GM21619 (cell line): ENCODE measurements at regions not wholly inside any gene's neighbourhood (a gene's known extent, or its start where the extent isn't known, plus 50 kb on each side); places are given as distances from the start of the nearest gene placed in this dataset.
"Not testable (repeated sequence)": the region's sequence is repeated elsewhere in the genome, so short reads cannot be mapped to it uniquely, and the experiment has no call there.

Experiments used
- ATAC-seq: cut with Tn5 transposase; IDR thresholded peaks from one replicate; pipeline ENCODE4 v1.9.1; 2021; ENCODE audit not compliant: unreplicated experiment

- ATAC-seq = no peak
Observed at GRCh38 chr13:78540058-78540457, 63.3 kb downstream of the POU4F1 start.

GRCh38 chr13:78526044-78526443, 77.3 kb downstream of the POU4F1 start:
- not testable (repeated sequence) for ATAC-seq

- ATAC-seq = no peak
Observed at GRCh38 chr13:78524936-78525335, 78.4 kb downstream of the POU4F1 start.

GRCh38 chr13:78521091-78521490, 82.3 kb downstream of the POU4F1 start:
- no peak for ATAC-seq

- ATAC-seq = no peak
Observed at GRCh38 chr13:78520425-78520824, 82.9 kb downstream of the POU4F1 start.

- not testable (repeated sequence) for ATAC-seq
Observed at GRCh38 chr13:78518482-78518881, 84.9 kb downstream of the POU4F1 start.

GRCh38 chr13:78499802-78500201, 103.5 kb downstream of the POU4F1 start:
- no peak for ATAC-seq

GRCh38 chr13:78497702-78498355, 105.5 kb downstream of the POU4F1 start:
- ATAC-seq = no peak

- no peak for ATAC-seq
Observed at GRCh38 chr13:78491978-78492377, 111.4 kb downstream of the POU4F1 start.

- ATAC-seq = not testable (repeated sequence)
Observed at GRCh38 chr13:78490225-78490624, 113.1 kb downstream of the POU4F1 start.

GRCh38 chr13:78487707-78488106, 115.6 kb downstream of the POU4F1 start:
- no peak for ATAC-seq

GRCh38 chr13:78485803-78486202, 117.5 kb downstream of the POU4F1 start:
- no peak for ATAC-seq

GRCh38 chr13:78478183-78478582, 125.2 kb downstream of the POU4F1 start:
- no peak for ATAC-seq

- no peak for ATAC-seq
Observed at GRCh38 chr13:78476910-78477309, 126.4 kb downstream of the POU4F1 start.

- ATAC-seq = no peak
Observed at GRCh38 chr13:78468621-78469020, 134.7 kb downstream of the POU4F1 start.

GRCh38 chr13:78465250-78465649, 138.1 kb downstream of the POU4F1 start:
- no peak for ATAC-seq

GRCh38 chr13:78460176-78460575, 143.2 kb downstream of the POU4F1 start:
- no peak for ATAC-seq

GRCh38 chr13:78443839-78444238, 159.5 kb downstream of the POU4F1 start:
- no peak for ATAC-seq

- no peak for ATAC-seq
Observed at GRCh38 chr13:78437781-78438180, 165.6 kb downstream of the POU4F1 start.

- no peak for ATAC-seq
Observed at GRCh38 chr13:78436311-78436710, 167.0 kb downstream of the POU4F1 start.

- ATAC-seq = no peak
Observed at GRCh38 chr13:78431328-78431727, 172.0 kb downstream of the POU4F1 start.

GRCh38 chr13:78430811-78431210, 172.5 kb downstream of the POU4F1 start:
- no peak for ATAC-seq

- ATAC-seq = no peak
Observed at GRCh38 chr13:78430166-78430791, 173.1 kb downstream of the POU4F1 start.
